Heart left ventricle (tissue), 13 donors: ENCODE measurements at regions not wholly inside any gene's neighbourhood (a gene's known extent, or its start where the extent isn't known, plus 50 kb on each side); places are given as distances from the start of the nearest gene placed in this dataset.

Experiments used
- POLR2A ChIP-seq, 2 donors: fragments of 450-650 bp; IDR thresholded peaks; one replicate each; pipeline ENCODE4 v1.6.1; 2017; ENCODE audit warnings: antibody characterized with exemption in 2 of 2, mild to moderate bottlenecking in 2 of 2, moderate library complexity in 2 of 2
- TF ChIP-seq, protein P1 (sequence below), 12 donors: fragments of 200-600 bp; sonication (generic) in 4 of 12; IDR thresholded peaks; one replicate each; pipeline versions ENCODE4 v1.5.0 to v1.8.0; 2018 to 2022; ENCODE audit warnings: antibody characterized with exemption in 12 of 12, mild to moderate bottlenecking in 5 of 12
- donor health status: ischemic (EF 13 %, LVEDD 7.1; RV severe dilation, severe dysfunction).
- donor health status: DM: no; HTN: yes; CAD: no.
- donor health status: DM: no; HTN: no; CAD: no.
- donor health status: ischemic (EF 25% LVEDD 6.9; RV normal size, moderate dysfunction).
- donor health status: ischemic (EF 25% LVEDD 5.7; RV mildly dilated, moderate dysfunction).
- donor health status: ischemic (EF 35%, LVEDD 5.7; RV mildly dilated, moderate dysfunction).
- donor health status: nonischemic (EF 11% LVEDD 7.7; RV severe dilation, severe dysfunction).
- donor health status: DM: yes; HTN: yes; CAD: no.
- donor health status: PGD.
- donor health status: ischemic (EF 29% LVEDD 5.4; RV normal size, mild dysfunction).
- donor health status: nonischemic (EF 23%, LVEDD 6.1; RV moderate dilation, normal function).

DNA sequence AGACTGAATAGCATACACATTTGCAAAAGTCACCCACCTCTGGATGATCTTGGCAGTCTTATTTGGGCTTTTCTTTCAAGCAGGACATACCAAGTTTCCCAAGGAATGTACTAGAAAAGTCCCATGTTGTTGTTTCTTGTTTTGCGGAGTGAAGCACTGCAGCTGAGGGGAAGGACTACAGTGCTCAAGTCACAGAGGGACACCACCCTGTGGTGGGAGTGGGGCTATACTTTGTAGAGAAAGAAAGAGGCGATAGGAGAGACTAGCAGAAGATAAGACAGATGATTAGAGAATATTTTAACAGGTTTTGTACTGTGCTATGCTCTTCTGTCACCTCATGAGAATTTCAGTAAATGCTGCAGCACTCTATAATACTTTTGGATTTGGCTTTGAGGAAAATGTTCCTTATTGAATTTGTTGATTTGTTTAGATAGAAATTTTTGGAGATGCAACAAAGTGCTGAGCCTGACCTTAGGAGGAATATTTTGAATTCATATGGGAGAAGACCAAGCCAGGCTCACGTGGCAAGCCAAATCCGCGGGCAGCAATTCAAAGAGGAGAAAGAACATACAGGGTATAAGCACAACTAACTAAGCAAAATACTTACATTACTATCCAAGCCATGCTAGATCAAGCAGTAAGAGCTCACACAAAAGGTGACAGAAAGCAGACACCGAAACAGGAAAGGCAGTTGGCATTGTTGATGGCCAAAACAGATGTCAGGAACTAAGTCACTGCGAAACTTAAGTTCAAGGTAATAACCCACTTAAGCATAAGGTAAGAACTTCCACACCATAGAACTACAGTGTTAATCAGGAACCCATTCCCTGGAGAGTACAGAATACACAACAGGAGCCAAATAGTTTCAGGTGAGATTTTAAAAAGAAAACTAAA, 280.3 kb upstream of the INTU start:
- TF ChIP-seq, protein P1, sequence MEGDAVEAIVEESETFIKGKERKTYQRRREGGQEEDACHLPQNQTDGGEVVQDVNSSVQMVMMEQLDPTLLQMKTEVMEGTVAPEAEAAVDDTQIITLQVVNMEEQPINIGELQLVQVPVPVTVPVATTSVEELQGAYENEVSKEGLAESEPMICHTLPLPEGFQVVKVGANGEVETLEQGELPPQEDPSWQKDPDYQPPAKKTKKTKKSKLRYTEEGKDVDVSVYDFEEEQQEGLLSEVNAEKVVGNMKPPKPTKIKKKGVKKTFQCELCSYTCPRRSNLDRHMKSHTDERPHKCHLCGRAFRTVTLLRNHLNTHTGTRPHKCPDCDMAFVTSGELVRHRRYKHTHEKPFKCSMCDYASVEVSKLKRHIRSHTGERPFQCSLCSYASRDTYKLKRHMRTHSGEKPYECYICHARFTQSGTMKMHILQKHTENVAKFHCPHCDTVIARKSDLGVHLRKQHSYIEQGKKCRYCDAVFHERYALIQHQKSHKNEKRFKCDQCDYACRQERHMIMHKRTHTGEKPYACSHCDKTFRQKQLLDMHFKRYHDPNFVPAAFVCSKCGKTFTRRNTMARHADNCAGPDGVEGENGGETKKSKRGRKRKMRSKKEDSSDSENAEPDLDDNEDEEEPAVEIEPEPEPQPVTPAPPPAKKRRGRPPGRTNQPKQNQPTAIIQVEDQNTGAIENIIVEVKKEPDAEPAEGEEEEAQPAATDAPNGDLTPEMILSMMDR (IDR thresholded peaks at IDR 0.05): peak in 1 of 12 donors; percentile 7
- no peak for TF ChIP-seq POLR2A (IDR thresholded peaks at IDR 0.05)
